NCI-H187 treated with DMSO at 0.1 percent for 48 hours (cell line): ENCODE measurements at regions not wholly inside any gene's neighbourhood (a gene's known extent, or its start where the extent isn't known, plus 50 kb on each side); places are given as distances from the start of the nearest gene placed in this dataset.

ENCODE experiments used
- DNase-seq: peaks from one replicate; lab custom pipeline; 2025; lab: John Stamatoyannopoulos, UW

GRCh38 chr16:62564291-62564690, 528.1 kb upstream of the CDH8 start:
- no peak for DNase-seq

GRCh38 chr16:62562121-62562520, 525.9 kb upstream of the CDH8 start:
- DNase-seq, result no peak

GRCh38 chr16:62549875-62550274, 513.6 kb upstream of the CDH8 start:
- no peak for DNase-seq

GRCh38 chr16:62548095-62548494, 511.9 kb upstream of the CDH8 start:
- no peak for DNase-seq

GRCh38 chr16:62546701-62547100, 510.5 kb upstream of the CDH8 start:
- no peak for DNase-seq

GRCh38 chr16:62545039-62545438, 508.8 kb upstream of the CDH8 start:
- DNase-seq, result no peak

GRCh38 chr16:62543516-62543915, 507.3 kb upstream of the CDH8 start:
- DNase-seq, result no peak

GRCh38 chr16:62539657-62540056, 503.4 kb upstream of the CDH8 start:
- no peak for DNase-seq

- no peak for DNase-seq
Observed at GRCh38 chr16:62530426-62530825, 494.2 kb upstream of the CDH8 start.

GRCh38 chr16:62516001-62516400, 479.8 kb upstream of the CDH8 start:
- no peak for DNase-seq

- DNase-seq, result no peak
Observed at GRCh38 chr16:62503073-62503472, 466.8 kb upstream of the CDH8 start.

- no peak for DNase-seq
Observed at GRCh38 chr16:62478903-62479458, 442.7 kb upstream of the CDH8 start.

GRCh38 chr16:62477796-62478195, 441.6 kb upstream of the CDH8 start:
- DNase-seq, result no peak

GRCh38 chr16:62475573-62475972, 439.3 kb upstream of the CDH8 start:
- no peak for DNase-seq

GRCh38 chr16:62462971-62463370, 426.7 kb upstream of the CDH8 start:
- DNase-seq, result no peak

GRCh38 chr16:62450291-62450690, 414.1 kb upstream of the CDH8 start:
- no peak for DNase-seq

GRCh38 chr16:62445909-62446308, 409.7 kb upstream of the CDH8 start:
- DNase-seq, result no peak

- no peak for DNase-seq
Observed at GRCh38 chr16:62424206-62424605, 388.0 kb upstream of the CDH8 start.

- no peak for DNase-seq
Observed at GRCh38 chr16:62408760-62409159, 372.5 kb upstream of the CDH8 start.

GRCh38 chr16:62406387-62406786, 370.1 kb upstream of the CDH8 start:
- DNase-seq, result no peak

- no peak for DNase-seq
Observed at GRCh38 chr16:62404842-62405611, 368.8 kb upstream of the CDH8 start.

- DNase-seq, result no peak
Observed at GRCh38 chr16:62392698-62393097, 356.5 kb upstream of the CDH8 start.

GRCh38 chr16:62391940-62392339, 355.7 kb upstream of the CDH8 start:
- no peak for DNase-seq

GRCh38 chr16:62391134-62391533, 354.9 kb upstream of the CDH8 start:
- no peak for DNase-seq
